ENCODE measurements at regions not wholly inside any gene's neighbourhood (a gene's known extent, or its start where the extent isn't known, plus 50 kb on each side); places are given as distances from the start of the nearest gene placed in this dataset.

DNA sequence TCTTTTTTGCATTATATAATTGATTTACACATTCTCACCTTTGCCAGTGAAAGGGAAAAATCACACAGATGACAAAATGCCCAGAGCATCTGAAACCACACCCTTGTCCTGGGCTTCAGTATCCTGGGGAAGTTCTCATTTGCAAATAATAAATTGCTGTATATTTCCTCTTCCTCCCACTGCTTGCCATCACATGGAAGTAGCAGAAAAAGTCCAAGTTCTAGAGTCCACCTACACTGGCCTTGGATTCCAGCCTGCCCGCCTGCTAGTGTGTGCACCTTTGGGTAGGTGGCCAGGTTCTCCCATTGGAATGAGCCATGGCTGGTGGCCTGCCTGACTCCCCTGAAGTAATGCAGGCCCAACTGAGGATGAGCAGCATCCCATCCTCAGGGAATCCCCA, 149.4 kb downstream of the GADD45G start:
- Histone ChIP-seq H3K9me3 (ENCODE audit: control insufficient read depth, insufficient read depth, low read depth, low read length) (no peaks in the 10 kb centered on the region), H3K36me3 (ENCODE audit: control insufficient read depth in 2 of 2, insufficient read depth in 1 of 2, low read length in 2 of 2) (no peaks in the 10 kb centered on the region), H3K4me1 (ENCODE audit: control insufficient read depth, insufficient read depth, low read length) (peaks cover 1% of the 10 kb centered on the region), H3K4me3 (ENCODE audit: low read depth, low read length) (no peak overlapping the region), H3K27ac (ENCODE audit: extremely low read depth, low read depth, low read length) (no peak overlapping the region)
- TF ChIP-seq SCRT1 (tag by site-specific recombination; IDR thresholded peaks at IDR 0.05; ENCODE audit: borderline replicate concordance), result no peak
- no peak for TF ChIP-seq ZNF174 (tag by site-specific recombination; IDR thresholded peaks at IDR 0.05)
- TF ChIP-seq ZNF549 (tag by site-specific recombination; IDR thresholded peaks at IDR 0.05), result no peak
- TF ChIP-seq, protein P1, sequence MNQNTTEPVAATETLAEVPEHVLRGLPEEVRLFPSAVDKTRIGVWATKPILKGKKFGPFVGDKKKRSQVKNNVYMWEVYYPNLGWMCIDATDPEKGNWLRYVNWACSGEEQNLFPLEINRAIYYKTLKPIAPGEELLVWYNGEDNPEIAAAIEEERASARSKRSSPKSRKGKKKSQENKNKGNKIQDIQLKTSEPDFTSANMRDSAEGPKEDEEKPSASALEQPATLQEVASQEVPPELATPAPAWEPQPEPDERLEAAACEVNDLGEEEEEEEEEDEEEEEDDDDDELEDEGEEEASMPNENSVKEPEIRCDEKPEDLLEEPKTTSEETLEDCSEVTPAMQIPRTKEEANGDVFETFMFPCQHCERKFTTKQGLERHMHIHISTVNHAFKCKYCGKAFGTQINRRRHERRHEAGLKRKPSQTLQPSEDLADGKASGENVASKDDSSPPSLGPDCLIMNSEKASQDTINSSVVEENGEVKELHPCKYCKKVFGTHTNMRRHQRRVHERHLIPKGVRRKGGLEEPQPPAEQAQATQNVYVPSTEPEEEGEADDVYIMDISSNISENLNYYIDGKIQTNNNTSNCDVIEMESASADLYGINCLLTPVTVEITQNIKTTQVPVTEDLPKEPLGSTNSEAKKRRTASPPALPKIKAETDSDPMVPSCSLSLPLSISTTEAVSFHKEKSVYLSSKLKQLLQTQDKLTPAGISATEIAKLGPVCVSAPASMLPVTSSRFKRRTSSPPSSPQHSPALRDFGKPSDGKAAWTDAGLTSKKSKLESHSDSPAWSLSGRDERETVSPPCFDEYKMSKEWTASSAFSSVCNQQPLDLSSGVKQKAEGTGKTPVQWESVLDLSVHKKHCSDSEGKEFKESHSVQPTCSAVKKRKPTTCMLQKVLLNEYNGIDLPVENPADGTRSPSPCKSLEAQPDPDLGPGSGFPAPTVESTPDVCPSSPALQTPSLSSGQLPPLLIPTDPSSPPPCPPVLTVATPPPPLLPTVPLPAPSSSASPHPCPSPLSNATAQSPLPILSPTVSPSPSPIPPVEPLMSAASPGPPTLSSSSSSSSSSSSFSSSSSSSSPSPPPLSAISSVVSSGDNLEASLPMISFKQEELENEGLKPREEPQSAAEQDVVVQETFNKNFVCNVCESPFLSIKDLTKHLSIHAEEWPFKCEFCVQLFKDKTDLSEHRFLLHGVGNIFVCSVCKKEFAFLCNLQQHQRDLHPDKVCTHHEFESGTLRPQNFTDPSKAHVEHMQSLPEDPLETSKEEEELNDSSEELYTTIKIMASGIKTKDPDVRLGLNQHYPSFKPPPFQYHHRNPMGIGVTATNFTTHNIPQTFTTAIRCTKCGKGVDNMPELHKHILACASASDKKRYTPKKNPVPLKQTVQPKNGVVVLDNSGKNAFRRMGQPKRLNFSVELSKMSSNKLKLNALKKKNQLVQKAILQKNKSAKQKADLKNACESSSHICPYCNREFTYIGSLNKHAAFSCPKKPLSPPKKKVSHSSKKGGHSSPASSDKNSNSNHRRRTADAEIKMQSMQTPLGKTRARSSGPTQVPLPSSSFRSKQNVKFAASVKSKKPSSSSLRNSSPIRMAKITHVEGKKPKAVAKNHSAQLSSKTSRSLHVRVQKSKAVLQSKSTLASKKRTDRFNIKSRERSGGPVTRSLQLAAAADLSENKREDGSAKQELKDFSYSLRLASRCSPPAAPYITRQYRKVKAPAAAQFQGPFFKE (tag by site-specific recombination; IDR thresholded peaks at IDR 0.05; ENCODE audit: borderline replicate concordance), result no peak
- no peak for TF ChIP-seq ZNF23 (tag by site-specific recombination; IDR thresholded peaks at IDR 0.05; ENCODE audit: borderline replicate concordance)
- TF ChIP-seq, protein P2, sequence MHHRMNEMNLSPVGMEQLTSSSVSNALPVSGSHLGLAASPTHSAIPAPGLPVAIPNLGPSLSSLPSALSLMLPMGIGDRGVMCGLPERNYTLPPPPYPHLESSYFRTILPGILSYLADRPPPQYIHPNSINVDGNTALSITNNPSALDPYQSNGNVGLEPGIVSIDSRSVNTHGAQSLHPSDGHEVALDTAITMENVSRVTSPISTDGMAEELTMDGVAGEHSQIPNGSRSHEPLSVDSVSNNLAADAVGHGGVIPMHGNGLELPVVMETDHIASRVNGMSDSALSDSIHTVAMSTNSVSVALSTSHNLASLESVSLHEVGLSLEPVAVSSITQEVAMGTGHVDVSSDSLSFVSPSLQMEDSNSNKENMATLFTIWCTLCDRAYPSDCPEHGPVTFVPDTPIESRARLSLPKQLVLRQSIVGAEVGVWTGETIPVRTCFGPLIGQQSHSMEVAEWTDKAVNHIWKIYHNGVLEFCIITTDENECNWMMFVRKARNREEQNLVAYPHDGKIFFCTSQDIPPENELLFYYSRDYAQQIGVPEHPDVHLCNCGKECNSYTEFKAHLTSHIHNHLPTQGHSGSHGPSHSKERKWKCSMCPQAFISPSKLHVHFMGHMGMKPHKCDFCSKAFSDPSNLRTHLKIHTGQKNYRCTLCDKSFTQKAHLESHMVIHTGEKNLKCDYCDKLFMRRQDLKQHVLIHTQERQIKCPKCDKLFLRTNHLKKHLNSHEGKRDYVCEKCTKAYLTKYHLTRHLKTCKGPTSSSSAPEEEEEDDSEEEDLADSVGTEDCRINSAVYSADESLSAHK (tag by site-specific recombination; IDR thresholded peaks at IDR 0.05), result no peak
- TF ChIP-seq, protein P3, sequence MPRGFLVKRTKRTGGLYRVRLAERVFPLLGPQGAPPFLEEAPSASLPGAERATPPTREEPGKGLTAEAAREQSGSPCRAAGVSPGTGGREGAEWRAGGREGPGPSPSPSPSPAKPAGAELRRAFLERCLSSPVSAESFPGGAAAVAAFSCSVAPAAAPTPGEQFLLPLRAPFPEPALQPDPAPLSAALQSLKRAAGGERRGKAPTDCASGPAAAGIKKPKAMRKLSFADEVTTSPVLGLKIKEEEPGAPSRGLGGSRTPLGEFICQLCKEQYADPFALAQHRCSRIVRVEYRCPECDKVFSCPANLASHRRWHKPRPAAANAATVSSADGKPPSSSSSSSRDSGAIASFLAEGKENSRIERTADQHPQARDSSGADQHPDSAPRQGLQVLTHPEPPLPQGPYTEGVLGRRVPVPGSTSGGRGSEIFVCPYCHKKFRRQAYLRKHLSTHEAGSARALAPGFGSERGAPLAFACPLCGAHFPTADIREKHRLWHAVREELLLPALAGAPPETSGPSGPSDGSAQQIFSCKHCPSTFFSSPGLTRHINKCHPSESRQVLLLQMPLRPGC (tag by site-specific recombination; IDR thresholded peaks at IDR 0.05), result no peak
- no peak for TF ChIP-seq ZNF248 (tag by site-specific recombination; IDR thresholded peaks at IDR 0.05)
- no peak for TF ChIP-seq ZNF16 (tag by site-specific recombination; IDR thresholded peaks at IDR 0.05; ENCODE audit: low read depth)
- TF ChIP-seq ZNF175 (tag by site-specific recombination; IDR thresholded peaks at IDR 0.05), result no peak
- ChIA-PET POLR2A (no interaction called here), CTCF (no interaction called here)

DNA sequence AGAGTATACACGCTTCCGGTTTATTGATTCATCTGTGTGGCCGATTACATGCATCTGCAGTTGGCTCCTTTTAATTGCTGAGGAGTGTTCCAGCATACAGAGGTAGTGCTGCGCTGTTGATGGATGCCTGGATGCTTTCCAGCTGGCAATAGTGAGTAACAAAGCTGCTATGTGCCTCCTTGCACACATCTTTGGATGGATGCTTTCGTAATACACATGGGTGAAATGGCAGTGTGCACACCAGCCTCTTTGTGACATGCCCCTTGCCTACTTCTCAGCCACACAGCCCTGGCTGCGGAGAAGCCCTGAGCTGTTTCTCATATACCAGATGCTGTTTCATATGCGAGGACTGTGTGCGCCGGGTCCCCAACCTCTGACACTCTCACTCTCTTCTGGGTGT, 151.0 kb downstream of the GADD45G start:
- ChIA-PET CTCF (interaction anchor here (0.9 kb wide), 1 partner anchor 12 kb away, joined by 3 read pairs; no protein-coding TSS in a partner anchor), POLR2A (no interaction called here)
- Histone ChIP-seq H3K9me3 (ENCODE audit: control insufficient read depth, insufficient read depth, low read depth, low read length) (no peaks in the 10 kb centered on the region), H3K4me3 (ENCODE audit: low read depth, low read length) (no peak overlapping the region), H3K27ac (ENCODE audit: extremely low read depth, low read depth, low read length) (no peak overlapping the region), H3K4me1 (ENCODE audit: control insufficient read depth, insufficient read depth, low read length) (peaks cover 4% of the 10 kb centered on the region), H3K36me3 (ENCODE audit: control insufficient read depth in 2 of 2, insufficient read depth in 1 of 2, low read length in 2 of 2) (no peaks in the 10 kb centered on the region)
- TF ChIP-seq MEIS1 (CRISPR knock-in tag; IDR thresholded peaks at IDR 0.05; ENCODE audit: borderline replicate concordance) (no peak), ZFP37 (tag by site-specific recombination; IDR thresholded peaks at IDR 0.05) (no peak), SETDB1 (IDR thresholded peaks at IDR 0.05; ENCODE audit: insufficient read length, low read length) (no peak), ZNF174 (tag by site-specific recombination; IDR thresholded peaks at IDR 0.05) (no peak), ZNF626 (tag by site-specific recombination; IDR thresholded peaks at IDR 0.05) (no peak)
- TF ChIP-seq, protein P4, sequence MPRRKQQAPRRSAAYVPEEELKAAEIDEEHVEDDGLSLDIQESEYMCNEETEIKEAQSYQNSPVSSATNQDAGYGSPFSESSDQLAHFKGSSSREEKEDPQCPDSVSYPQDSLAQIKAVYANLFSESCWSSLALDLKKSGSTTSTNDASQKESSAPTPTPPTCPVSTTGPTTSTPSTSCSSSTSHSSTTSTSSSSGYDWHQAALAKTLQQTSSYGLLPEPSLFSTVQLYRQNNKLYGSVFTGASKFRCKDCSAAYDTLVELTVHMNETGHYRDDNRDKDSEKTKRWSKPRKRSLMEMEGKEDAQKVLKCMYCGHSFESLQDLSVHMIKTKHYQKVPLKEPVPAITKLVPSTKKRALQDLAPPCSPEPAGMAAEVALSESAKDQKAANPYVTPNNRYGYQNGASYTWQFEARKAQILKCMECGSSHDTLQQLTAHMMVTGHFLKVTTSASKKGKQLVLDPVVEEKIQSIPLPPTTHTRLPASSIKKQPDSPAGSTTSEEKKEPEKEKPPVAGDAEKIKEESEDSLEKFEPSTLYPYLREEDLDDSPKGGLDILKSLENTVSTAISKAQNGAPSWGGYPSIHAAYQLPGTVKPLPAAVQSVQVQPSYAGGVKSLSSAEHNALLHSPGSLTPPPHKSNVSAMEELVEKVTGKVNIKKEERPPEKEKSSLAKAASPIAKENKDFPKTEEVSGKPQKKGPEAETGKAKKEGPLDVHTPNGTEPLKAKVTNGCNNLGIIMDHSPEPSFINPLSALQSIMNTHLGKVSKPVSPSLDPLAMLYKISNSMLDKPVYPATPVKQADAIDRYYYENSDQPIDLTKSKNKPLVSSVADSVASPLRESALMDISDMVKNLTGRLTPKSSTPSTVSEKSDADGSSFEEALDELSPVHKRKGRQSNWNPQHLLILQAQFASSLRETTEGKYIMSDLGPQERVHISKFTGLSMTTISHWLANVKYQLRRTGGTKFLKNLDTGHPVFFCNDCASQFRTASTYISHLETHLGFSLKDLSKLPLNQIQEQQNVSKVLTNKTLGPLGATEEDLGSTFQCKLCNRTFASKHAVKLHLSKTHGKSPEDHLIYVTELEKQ (tag by site-specific recombination; IDR thresholded peaks at IDR 0.05; ENCODE audit: borderline replicate concordance), result no peak
- TF ChIP-seq, protein P5, sequence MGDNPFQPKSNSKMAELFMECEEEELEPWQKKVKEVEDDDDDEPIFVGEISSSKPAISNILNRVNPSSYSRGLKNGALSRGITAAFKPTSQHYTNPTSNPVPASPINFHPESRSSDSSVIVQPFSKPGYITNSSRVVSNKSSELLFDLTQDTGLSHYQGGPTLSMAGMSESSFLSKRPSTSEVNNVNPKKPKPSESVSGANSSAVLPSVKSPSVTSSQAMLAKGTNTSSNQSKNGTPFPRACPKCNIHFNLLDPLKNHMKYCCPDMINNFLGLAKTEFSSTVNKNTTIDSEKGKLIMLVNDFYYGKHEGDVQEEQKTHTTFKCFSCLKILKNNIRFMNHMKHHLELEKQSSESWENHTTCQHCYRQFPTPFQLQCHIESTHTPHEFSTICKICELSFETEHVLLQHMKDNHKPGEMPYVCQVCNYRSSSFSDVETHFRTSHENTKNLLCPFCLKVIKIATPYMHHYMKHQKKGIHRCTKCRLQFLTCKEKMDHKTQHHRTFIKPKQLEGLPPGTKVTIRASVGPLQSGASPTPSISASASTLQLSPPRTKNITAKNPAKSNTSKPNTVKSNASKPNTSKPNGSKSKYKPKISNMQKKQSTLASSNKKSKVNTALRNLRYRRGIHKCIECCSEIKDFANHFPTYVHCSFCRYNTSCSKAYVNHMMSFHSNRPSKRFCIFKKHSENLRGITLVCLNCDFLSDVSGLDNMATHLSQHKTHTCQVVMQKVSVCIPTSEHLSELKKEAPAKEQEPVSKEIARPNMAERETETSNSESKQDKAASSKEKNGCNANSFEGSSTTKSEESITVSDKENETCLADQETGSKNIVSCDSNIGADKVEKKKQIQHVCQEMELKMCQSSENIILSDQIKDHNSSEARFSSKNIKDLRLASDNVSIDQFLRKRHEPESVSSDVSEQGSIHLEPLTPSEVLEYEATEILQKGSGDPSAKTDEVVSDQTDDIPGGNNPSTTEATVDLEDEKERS (tag by site-specific recombination; IDR thresholded peaks at IDR 0.05), result no peak
